Body of pancreas (tissue), 4 donors: ENCODE measurements at regions not wholly inside any gene's neighbourhood (a gene's known extent, or its start where the extent isn't known, plus 50 kb on each side); places are given as distances from the start of the nearest gene placed in this dataset.

ENCODE experiments used
- POLR2A ChIP-seq, 3 donors: fragments of 450-650 bp; IDR thresholded peaks; one replicate each; pipeline ENCODE4 v1.6.1; 2016; ENCODE audit warnings: antibody characterized with exemption in 3 of 3, mild to moderate bottlenecking in 2 of 3
- TF ChIP-seq, protein P1 (sequence below), 7 experiments: fragments of 450-650 bp in 4 of 7; fragments of 200-600 bp in 3 of 7; sonication (generic) in 3 of 7; IDR thresholded peaks; one replicate each; pipeline ENCODE4 v1.5.1; 2016 to 2019; ENCODE audit warnings: antibody characterized with exemption in 7 of 7

DNA sequence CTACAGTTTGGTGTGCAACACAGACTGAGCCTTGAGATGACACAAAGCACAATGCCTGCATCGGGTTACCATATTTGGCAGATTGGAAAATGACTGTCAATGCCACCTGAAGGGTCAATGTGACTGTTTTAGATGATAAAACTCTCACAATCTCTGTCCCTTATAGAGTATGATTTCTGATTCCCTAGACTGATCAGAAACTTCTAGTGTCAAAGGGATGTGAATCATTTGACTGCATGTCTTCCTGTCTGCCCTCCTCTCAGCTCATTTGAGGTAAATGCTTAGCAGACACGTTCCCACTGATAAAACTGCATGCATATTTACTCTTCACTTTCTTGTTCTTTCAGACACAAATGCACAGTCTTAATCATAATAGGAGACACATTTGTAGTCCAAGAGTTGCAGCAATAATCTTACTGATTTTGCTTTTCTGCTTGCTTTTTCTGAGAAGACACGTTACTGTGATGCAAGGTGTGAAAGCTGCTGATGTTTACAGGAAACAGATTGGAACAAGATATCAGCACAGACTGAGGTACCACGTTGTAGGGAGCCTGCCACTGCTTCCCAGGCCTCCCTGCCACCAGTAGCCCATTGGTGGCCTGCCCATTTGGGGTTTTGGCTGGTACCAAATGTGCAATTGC lies 77.8 kb downstream of the GCNT4 start:
- TF ChIP-seq, protein P1, sequence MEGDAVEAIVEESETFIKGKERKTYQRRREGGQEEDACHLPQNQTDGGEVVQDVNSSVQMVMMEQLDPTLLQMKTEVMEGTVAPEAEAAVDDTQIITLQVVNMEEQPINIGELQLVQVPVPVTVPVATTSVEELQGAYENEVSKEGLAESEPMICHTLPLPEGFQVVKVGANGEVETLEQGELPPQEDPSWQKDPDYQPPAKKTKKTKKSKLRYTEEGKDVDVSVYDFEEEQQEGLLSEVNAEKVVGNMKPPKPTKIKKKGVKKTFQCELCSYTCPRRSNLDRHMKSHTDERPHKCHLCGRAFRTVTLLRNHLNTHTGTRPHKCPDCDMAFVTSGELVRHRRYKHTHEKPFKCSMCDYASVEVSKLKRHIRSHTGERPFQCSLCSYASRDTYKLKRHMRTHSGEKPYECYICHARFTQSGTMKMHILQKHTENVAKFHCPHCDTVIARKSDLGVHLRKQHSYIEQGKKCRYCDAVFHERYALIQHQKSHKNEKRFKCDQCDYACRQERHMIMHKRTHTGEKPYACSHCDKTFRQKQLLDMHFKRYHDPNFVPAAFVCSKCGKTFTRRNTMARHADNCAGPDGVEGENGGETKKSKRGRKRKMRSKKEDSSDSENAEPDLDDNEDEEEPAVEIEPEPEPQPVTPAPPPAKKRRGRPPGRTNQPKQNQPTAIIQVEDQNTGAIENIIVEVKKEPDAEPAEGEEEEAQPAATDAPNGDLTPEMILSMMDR (IDR thresholded peaks at IDR 0.05): no peak
- no peak for TF ChIP-seq POLR2A (IDR thresholded peaks at IDR 0.05)
